Neural progenitor cell (in vitro differentiated cells): ENCODE measurements at regions not wholly inside any gene's neighbourhood (a gene's known extent, or its start where the extent isn't known, plus 50 kb on each side); places are given as distances from the start of the nearest gene placed in this dataset.

ENCODE experiments used
- DNase-seq: peaks from one replicate; pipeline ENCODE4 v3.0.0-alpha.2; 2016; ENCODE audit warnings: low spot score
- H2AFZ ChIP-seq: fragments of 200-600 bp; sonication (generic); replicated peaks from 2 replicates; pipeline ENCODE4 v1.6.1; 2016; ENCODE audit warnings: antibody characterized with exemption
- H3F3A ChIP-seq: fragments of 200-600 bp; sonication (generic); 2 replicates; pipeline ENCODE4 v1.6.1; 2016; ENCODE audit warnings: antibody characterized with exemption, low read depth
- H3K27ac ChIP-seq: fragments of 200-600 bp; sonication (generic); 2 replicates; pipeline ENCODE4 v1.5.1; 2016; ENCODE audit warnings: mild to moderate bottlenecking
- H3K27me3 ChIP-seq: fragments of 200-600 bp; sonication (generic); 2 replicates; pipeline ENCODE4 v1.6.1; 2016; ENCODE audit warnings: mild to moderate bottlenecking, moderate library complexity
- H3K36me3 ChIP-seq: fragments of 200-600 bp; sonication (generic); 2 replicates; pipeline ENCODE4 v1.5.1; 2016
- H3K4me1 ChIP-seq: fragments of 200-600 bp; sonication (generic); 2 replicates; pipeline ENCODE4 v1.6.1; 2016; ENCODE audit warnings: mixed run types
- H3K4me2 ChIP-seq: fragments of 200-600 bp; sonication (generic); 2 replicates; pipeline ENCODE4 v1.6.1; 2016
- H3K4me3 ChIP-seq: fragments of 200-600 bp; sonication (generic); 2 replicates; pipeline ENCODE4 v1.5.1; 2016
- H3K79me2 ChIP-seq: fragments of 200-600 bp; sonication (generic); 2 replicates; pipeline ENCODE4 v1.6.1; 2016; ENCODE audit warnings: low read depth
- H3K9ac ChIP-seq: fragments of 200-600 bp; sonication (generic); 2 replicates; pipeline ENCODE4 v1.6.1; 2016
- H3K9me3 ChIP-seq: fragments of 200-600 bp; sonication (generic); 2 replicates; pipeline ENCODE4 v1.5.1; 2016; ENCODE audit warnings: low read depth
- H4K20me1 ChIP-seq: fragments of 200-600 bp; sonication (generic); 2 replicates; pipeline ENCODE4 v1.6.1; 2016; ENCODE audit warnings: low read depth
- H3K27ac Mint-ChIP-seq: 3 replicates; pipeline ENCODE4 v1.8.0; 2021; ENCODE audit warnings: mixed read lengths
- H3K27me3 Mint-ChIP-seq: 2 replicates; pipeline ENCODE4 v1.8.0; 2022; ENCODE audit warnings: low read depth, mild to moderate bottlenecking, inconsistent platforms, moderate library complexity, mixed read lengths; ENCODE audit not compliant: insufficient read depth
- H3K36me3 Mint-ChIP-seq: 3 replicates; pipeline ENCODE4 v1.8.0; 2021; ENCODE audit warnings: mixed read lengths
- H3K4me1 Mint-ChIP-seq: 3 replicates; pipeline ENCODE4 v1.8.0; 2021; ENCODE audit warnings: mixed read lengths
- H3K4me3 Mint-ChIP-seq: 3 replicates; pipeline ENCODE4 v1.8.0; 2021; ENCODE audit warnings: mild to moderate bottlenecking, moderate library complexity, mixed read lengths
- H3K9me3 Mint-ChIP-seq: 3 replicates; pipeline ENCODE4 v1.8.0; 2020; ENCODE audit warnings: mixed read lengths
- CTCF ChIP-seq: fragments of 200-600 bp; sonication (generic); IDR thresholded peaks from 2 replicates; pipeline ENCODE4 v1.5.1; 2017; ENCODE audit warnings: antibody characterized with exemption, mild to moderate bottlenecking
- EZH2 ChIP-seq: fragments of 200-600 bp; sonication (generic); IDR thresholded peaks from 2 replicates; pipeline ENCODE4 v1.6.1; 2017; ENCODE audit warnings: antibody characterized with exemption, mild to moderate bottlenecking, moderate library complexity
- EZH2phosphoT487 ChIP-seq: fragments of 200-600 bp; sonication (generic); IDR thresholded peaks from 2 replicates; pipeline ENCODE4 v1.6.1; 2017; ENCODE audit warnings: antibody characterized with exemption

- Histone ChIP-seq H4K20me1 (no peaks in the 10 kb centered on the region), H3K4me2 (no peak overlapping the region), H3K36me3 (no peaks in the 10 kb centered on the region), H3K9ac (no peak overlapping the region), H3K27ac (no peak overlapping the region), H3F3A (no peaks in the 10 kb centered on the region), H2AFZ (no peak overlapping the region), H3K79me2 (no peaks in the 10 kb centered on the region), H3K4me1 (peaks cover 14% of the 10 kb centered on the region), H3K9me3 (no peaks in the 10 kb centered on the region), H3K4me3 (no peak overlapping the region), H3K27me3 (no peaks in the 10 kb centered on the region)
- peaks cover 7% of the 10 kb centered on the region for H3K4me1 Mint-ChIP-seq
- H3K9me3 Mint-ChIP-seq = no peaks in the 10 kb centered on the region
- TF ChIP-seq EZH2 (no peak), EZH2phosphoT487 (no peak), CTCF (no peak)
- no peaks in the 10 kb centered on the region for H3K27me3 Mint-ChIP-seq
- no peaks in the 10 kb centered on the region for H3K36me3 Mint-ChIP-seq
- H3K27ac Mint-ChIP-seq = no peak overlapping the region
- DNase-seq = no peak
- no peak overlapping the region for H3K4me3 Mint-ChIP-seq
Observed at GRCh38 chr4:66923081-66923865, 622.0 kb downstream of the CENPC start.

- Histone ChIP-seq H3F3A (no peaks in the 10 kb centered on the region), H3K79me2 (no peaks in the 10 kb centered on the region), H3K27me3 (no peaks in the 10 kb centered on the region), H3K9me3 (no peaks in the 10 kb centered on the region), H3K27ac (no peak overlapping the region), H2AFZ (peak overlapping the region; percentile 74), H4K20me1 (no peaks in the 10 kb centered on the region), H3K4me1 (no peaks in the 10 kb centered on the region), H3K36me3 (no peaks in the 10 kb centered on the region), H3K4me2 (no peak overlapping the region), H3K9ac (no peak overlapping the region), H3K4me3 (no peak overlapping the region)
- H3K9me3 Mint-ChIP-seq = no peaks in the 10 kb centered on the region
- H3K27me3 Mint-ChIP-seq = no peaks in the 10 kb centered on the region
- H3K4me3 Mint-ChIP-seq = no peak overlapping the region
- no peak overlapping the region for H3K27ac Mint-ChIP-seq
- H3K36me3 Mint-ChIP-seq = no peaks in the 10 kb centered on the region
- DNase-seq = no peak
- TF ChIP-seq CTCF (no peak), EZH2 (no peak), EZH2phosphoT487 (no peak)
- no peaks in the 10 kb centered on the region for H3K4me1 Mint-ChIP-seq
Observed at GRCh38 chr4:66921433-66921832, 623.9 kb downstream of the CENPC start.

- H3K79me2 ChIP-seq = no peaks in the 10 kb centered on the region
Observed at GRCh38 chr4:66920514-66920913, 624.8 kb downstream of the CENPC start.

More at GRCh38 chr4:66920514-66920913, 624.8 kb downstream of the CENPC start:
- no peaks in the 10 kb centered on the region for H4K20me1 ChIP-seq
- no peaks in the 10 kb centered on the region for H3K27me3 ChIP-seq
- H3K36me3 Mint-ChIP-seq = no peaks in the 10 kb centered on the region
- no peaks in the 10 kb centered on the region for H3K36me3 ChIP-seq
- H3K4me1 Mint-ChIP-seq = no peaks in the 10 kb centered on the region
- H3K4me3 ChIP-seq = no peak overlapping the region
- TF ChIP-seq CTCF (no peak), EZH2 (no peak), EZH2phosphoT487 (no peak)
- H3K9me3 ChIP-seq = no peaks in the 10 kb centered on the region
- DNase-seq = no peak
- H3K27ac Mint-ChIP-seq = no peak overlapping the region
- no peak overlapping the region for H3K27ac ChIP-seq
- H3K4me3 Mint-ChIP-seq = no peak overlapping the region
- no peaks in the 10 kb centered on the region for H3K27me3 Mint-ChIP-seq
- no peak overlapping the region for H2AFZ ChIP-seq
- no peaks in the 10 kb centered on the region for H3F3A ChIP-seq
- no peak overlapping the region for H3K9ac ChIP-seq
- no peaks in the 10 kb centered on the region for H3K9me3 Mint-ChIP-seq
- no peaks in the 10 kb centered on the region for H3K4me1 ChIP-seq
- H3K4me2 ChIP-seq = no peak overlapping the region
